CD8-positive, alpha-beta memory T cell (primary cell): ENCODE measurements at regions not wholly inside any gene's neighbourhood (a gene's known extent, or its start where the extent isn't known, plus 50 kb on each side); places are given as distances from the start of the nearest gene placed in this dataset.
"Not testable (repeated sequence)": the region's sequence is repeated elsewhere in the genome, so short reads cannot be mapped to it uniquely, and the experiment has no call there.

Experiments
- CTCF ChIA-PET: fragments of 350-600 bp; sonication (Branson Sonifier 250); formaldehyde crosslinking; loops from one replicate; lab custom pipeline; 2021; ENCODE audit warnings: antibody characterized with exemption; lab: Charles Lee
- POLR2A ChIA-PET: fragments of 350-600 bp; sonication (Branson Sonifier 250); formaldehyde crosslinking; loops from one replicate; lab custom pipeline; 2021; ENCODE audit warnings: antibody characterized with exemption; lab: Charles Lee
- DNase-seq, 5 donors: peaks; one replicate each; pipeline versions ENCODE4 v3.0.0 to v3.0.0-alpha.2; 2020 to 2022; ENCODE audit warnings: mixed read lengths in 1 of 5
- H3K27ac ChIP-seq: one replicate; pipeline ENCODE4 v1.7.0; 2013; ENCODE audit warnings: low read depth, mild to moderate bottlenecking, low read length, moderate library complexity
- H3K27me3 ChIP-seq: 2 replicates; pipeline ENCODE4 v1.7.0; 2013; ENCODE audit warnings: low read length, mild to moderate bottlenecking; ENCODE audit not compliant: insufficient read depth, poor library complexity, severe bottlenecking
- H3K36me3 ChIP-seq: 2 replicates; pipeline ENCODE4 v1.7.0; 2013; ENCODE audit warnings: mild to moderate bottlenecking, low read length, moderate library complexity; ENCODE audit not compliant: insufficient read depth
- H3K4me1 ChIP-seq: 2 replicates; pipeline ENCODE4 v1.7.0; 2013; ENCODE audit warnings: mild to moderate bottlenecking, low read length, moderate library complexity; ENCODE audit not compliant: insufficient read depth
- H3K4me3 ChIP-seq: 2 replicates; pipeline ENCODE4 v1.7.0; 2013; ENCODE audit warnings: mild to moderate bottlenecking, low read length
- H3K9me3 ChIP-seq: 2 replicates; pipeline ENCODE4 v1.7.0; 2013; ENCODE audit warnings: mild to moderate bottlenecking, low read length
- H3K27ac Mint-ChIP-seq, 8 donors: one replicate each; pipeline ENCODE4 v1.8.0; 2020 to 2021; ENCODE audit warnings: mixed read lengths in 8 of 8, mild to moderate bottlenecking in 6 of 8, inconsistent platforms in 3 of 8, moderate library complexity in 3 of 8
- H3K27me3 Mint-ChIP-seq, 2 donors: one replicate each; pipeline ENCODE4 v1.8.0; 2020 to 2021; ENCODE audit warnings: mixed read lengths in 2 of 2, mild to moderate bottlenecking in 1 of 2, moderate library complexity in 1 of 2
- H3K36me3 Mint-ChIP-seq, 3 donors: one replicate each; pipeline ENCODE4 v1.8.0; 2020 to 2021; ENCODE audit warnings: mixed read lengths in 3 of 3, inconsistent platforms in 1 of 3, mild to moderate bottlenecking in 1 of 3
- H3K4me1 Mint-ChIP-seq, 3 donors: one replicate each; pipeline ENCODE4 v1.8.0; 2020 to 2021; ENCODE audit warnings: mixed read lengths in 3 of 3, inconsistent platforms in 1 of 3, mild to moderate bottlenecking in 1 of 3
- H3K4me3 Mint-ChIP-seq, 7 donors: one replicate each; pipeline ENCODE4 v1.8.0; 2020 to 2021; ENCODE audit warnings: mixed read lengths in 7 of 7, mild to moderate bottlenecking in 6 of 7, moderate library complexity in 4 of 7, inconsistent platforms in 2 of 7
- H3K9me3 Mint-ChIP-seq, 5 donors: one replicate each; pipeline ENCODE4 v1.8.0; 2020 to 2022; ENCODE audit warnings: mixed read lengths in 5 of 5, mild to moderate bottlenecking in 3 of 5, moderate library complexity in 2 of 5, inconsistent platforms in 1 of 5

GRCh38 chr4:170931321-170931720 is 841.6 kb upstream of the AADAT start:
- H3K4me3 ChIP-seq = no peak overlapping the region
- Mint-ChIP-seq H3K27ac (no peak overlapping the region), H3K4me3 (no peak overlapping the region), H3K4me1 (no peaks in the 10 kb centered on the region), H3K36me3 (no peaks in the 10 kb centered on the region), H3K27me3 (no peaks in the 10 kb centered on the region), H3K9me3 (peaks cover 0 to 17% (median 8%) of the 10 kb centered on the region in 5 donors)
- no peak for DNase-seq
- no peaks in the 10 kb centered on the region for H3K27me3 ChIP-seq
- H3K36me3 ChIP-seq = no peaks in the 10 kb centered on the region
- H3K4me1 ChIP-seq = no peaks in the 10 kb centered on the region
- no peak overlapping the region for H3K27ac ChIP-seq
- no peaks in the 10 kb centered on the region for H3K9me3 ChIP-seq
- CTCF ChIA-PET = no interaction called here
- POLR2A ChIA-PET = no interaction called here

- Mint-ChIP-seq H3K27me3 (no peaks in the 10 kb centered on the region), H3K36me3 (no peaks in the 10 kb centered on the region), H3K4me1 (no peaks in the 10 kb centered on the region), H3K4me3 (no peak overlapping the region), H3K27ac (no peak overlapping the region), H3K9me3 (peaks cover 0 to 36% (median 7%) of the 10 kb centered on the region in 5 donors)
- Histone ChIP-seq H3K4me3 (no peak overlapping the region), H3K27me3 (no peaks in the 10 kb centered on the region), H3K4me1 (no peaks in the 10 kb centered on the region), H3K36me3 (no peaks in the 10 kb centered on the region), H3K9me3 (no peaks in the 10 kb centered on the region), H3K27ac (no peak overlapping the region)
- no peak for DNase-seq
- ChIA-PET POLR2A (no interaction called here), CTCF (no interaction called here)
Observed at GRCh38 chr4:170888660-170889059, 798.9 kb upstream of the AADAT start.

GRCh38 chr4:170887396-170887795 is 797.6 kb upstream of the AADAT start:
- H3K4me3 Mint-ChIP-seq = no peak overlapping the region
- POLR2A ChIA-PET = no interaction called here
- Histone ChIP-seq H3K27ac (no peak overlapping the region), H3K9me3 (no peaks in the 10 kb centered on the region), H3K36me3 (no peaks in the 10 kb centered on the region), H3K4me3 (no peak overlapping the region), H3K27me3 (no peaks in the 10 kb centered on the region), H3K4me1 (no peaks in the 10 kb centered on the region)
- H3K36me3 Mint-ChIP-seq = no peaks in the 10 kb centered on the region
- H3K27me3 Mint-ChIP-seq = no peaks in the 10 kb centered on the region
- DNase-seq = no peak
- H3K9me3 Mint-ChIP-seq = peaks cover 0 to 33% (median 7%) of the 10 kb centered on the region in 5 donors
- CTCF ChIA-PET = no interaction called here
- H3K4me1 Mint-ChIP-seq = no peaks in the 10 kb centered on the region
- H3K27ac Mint-ChIP-seq = peak overlapping the region in 1 of 8 donors; percentile 69

GRCh38 chr4:170884969-170885570 is 795.3 kb upstream of the AADAT start:
- ChIA-PET POLR2A (no interaction called here), CTCF (no interaction called here)
- Histone ChIP-seq H3K4me3 (no peak overlapping the region), H3K9me3 (no peaks in the 10 kb centered on the region), H3K36me3 (no peaks in the 10 kb centered on the region), H3K27me3 (no peaks in the 10 kb centered on the region), H3K4me1 (no peaks in the 10 kb centered on the region), H3K27ac (no peak overlapping the region)
- H3K4me3 Mint-ChIP-seq = no peak overlapping the region
- no peak overlapping the region for H3K27ac Mint-ChIP-seq
- no peaks in the 10 kb centered on the region for H3K4me1 Mint-ChIP-seq
- H3K27me3 Mint-ChIP-seq = no peaks in the 10 kb centered on the region
- peaks cover 1 to 30% (median 8%) of the 10 kb centered on the region in 5 donors for H3K9me3 Mint-ChIP-seq
- no peak for DNase-seq
- H3K36me3 Mint-ChIP-seq = no peaks in the 10 kb centered on the region

GRCh38 chr4:170881646-170882045 is 791.9 kb upstream of the AADAT start:
- H3K27me3 ChIP-seq, CTCF ChIA-PET, DNase-seq, H3K27ac Mint-ChIP-seq, H3K4me1 ChIP-seq, H3K36me3 Mint-ChIP-seq, H3K4me3 Mint-ChIP-seq, H3K27ac ChIP-seq, H3K27me3 Mint-ChIP-seq, H3K4me3 ChIP-seq, H3K4me1 Mint-ChIP-seq, POLR2A ChIA-PET, H3K36me3 ChIP-seq, H3K9me3 ChIP-seq: not testable (repeated sequence)
- H3K9me3 Mint-ChIP-seq = peaks cover 1 to 28% (median 4%) of the 10 kb centered on the region in 5 donors

- no peak for DNase-seq
- H3K27me3 Mint-ChIP-seq = no peaks in the 10 kb centered on the region
- Histone ChIP-seq H3K27ac (no peak overlapping the region), H3K27me3 (no peaks in the 10 kb centered on the region), H3K4me3 (no peak overlapping the region), H3K9me3 (no peaks in the 10 kb centered on the region), H3K36me3 (no peaks in the 10 kb centered on the region), H3K4me1 (no peaks in the 10 kb centered on the region)
- no peak overlapping the region for H3K27ac Mint-ChIP-seq
- ChIA-PET POLR2A (no interaction called here), CTCF (no interaction called here)
- no peaks in the 10 kb centered on the region for H3K4me1 Mint-ChIP-seq
- H3K36me3 Mint-ChIP-seq = no peaks in the 10 kb centered on the region
- no peak overlapping the region for H3K4me3 Mint-ChIP-seq
- H3K9me3 Mint-ChIP-seq = peaks cover 1 to 25% (median 2%) of the 10 kb centered on the region in 5 donors
Observed at GRCh38 chr4:170875868-170876267, 786.1 kb upstream of the AADAT start.

GRCh38 chr4:170872794-170873193 is 783.0 kb upstream of the AADAT start:
- Mint-ChIP-seq H3K4me1 (no peaks in the 10 kb centered on the region), H3K27me3 (no peaks in the 10 kb centered on the region), H3K4me3 (no peak overlapping the region), H3K27ac (no peak overlapping the region), H3K36me3 (no peaks in the 10 kb centered on the region), H3K9me3 (peaks cover 2 to 33% (median 7%) of the 10 kb centered on the region in 5 donors)
- H3K36me3 ChIP-seq = no peaks in the 10 kb centered on the region
- no peaks in the 10 kb centered on the region for H3K27me3 ChIP-seq
- H3K27ac ChIP-seq = no peak overlapping the region
- no peak for DNase-seq
- no peak overlapping the region for H3K4me3 ChIP-seq
- ChIA-PET POLR2A (no interaction called here), CTCF (no interaction called here)
- no peaks in the 10 kb centered on the region for H3K4me1 ChIP-seq
- H3K9me3 ChIP-seq = no peaks in the 10 kb centered on the region

GRCh38 chr4:170868170-170868569 is 778.4 kb upstream of the AADAT start:
- Histone ChIP-seq H3K4me1 (no peaks in the 10 kb centered on the region), H3K27ac (no peak overlapping the region), H3K36me3 (no peaks in the 10 kb centered on the region), H3K9me3 (no peaks in the 10 kb centered on the region), H3K27me3 (no peaks in the 10 kb centered on the region), H3K4me3 (no peak overlapping the region)
- ChIA-PET POLR2A (no interaction called here), CTCF (no interaction called here)
- H3K27me3 Mint-ChIP-seq = no peaks in the 10 kb centered on the region
- no peaks in the 10 kb centered on the region for H3K4me1 Mint-ChIP-seq
- H3K27ac Mint-ChIP-seq = no peak overlapping the region
- H3K36me3 Mint-ChIP-seq = no peaks in the 10 kb centered on the region
- H3K9me3 Mint-ChIP-seq = peaks cover 0 to 43% (median 10%) of the 10 kb centered on the region in 5 donors
- H3K4me3 Mint-ChIP-seq = no peak overlapping the region
- no peak for DNase-seq
